Gastrocnemius medialis (tissue), 4 donors: ENCODE measurements at regions not wholly inside any gene's neighbourhood (a gene's known extent, or its start where the extent isn't known, plus 50 kb on each side); places are given as distances from the start of the nearest gene placed in this dataset.

ENCODE experiments used
- CTCF ChIP-seq, 5 experiments: fragments of 450-650 bp in 3 of 5; fragments of 200-600 bp in 2 of 5; sonication (generic) in 2 of 5; IDR thresholded peaks in 4 of 5; conservative IDR thresholded peaks in 1 of 5; 1 replicate in 4 of 5; 2 replicates in 1 of 5; pipeline ENCODE4 v1.5.1; 2016 to 2019; ENCODE audit warnings: antibody characterized with exemption in 5 of 5, mild to moderate bottlenecking in 3 of 5, moderate library complexity in 3 of 5
- POLR2A ChIP-seq, 2 donors: fragments of 450-650 bp; IDR thresholded peaks; one replicate each; pipeline ENCODE4 v1.6.1; 2017; ENCODE audit warnings: antibody characterized with exemption in 2 of 2, mild to moderate bottlenecking in 2 of 2, moderate library complexity in 2 of 2

- TF ChIP-seq CTCF (IDR thresholded peaks at IDR 0.05 in 4 of 5, conservative IDR thresholded peaks at IDR 0.05 in 1 of 5) (no peak), POLR2A (IDR thresholded peaks at IDR 0.05) (no peak)
These were observed 501.6 kb upstream of the MAP3K7 start for GRCh38 chr6:91088515-91088914.
